ENCODE measurements at regions not wholly inside any gene's neighbourhood (a gene's known extent, or its start where the extent isn't known, plus 50 kb on each side); places are given as distances from the start of the nearest gene placed in this dataset.

GRCh38 chr2:60072609-60073008, 480.8 kb downstream of the BCL11A start:
- Mint-ChIP-seq H3K27me3 (no peaks in the 10 kb centered on the region), H3K9me3 (no peaks in the 10 kb centered on the region)
- POLR2A ChIA-PET = no interaction called here

DNA sequence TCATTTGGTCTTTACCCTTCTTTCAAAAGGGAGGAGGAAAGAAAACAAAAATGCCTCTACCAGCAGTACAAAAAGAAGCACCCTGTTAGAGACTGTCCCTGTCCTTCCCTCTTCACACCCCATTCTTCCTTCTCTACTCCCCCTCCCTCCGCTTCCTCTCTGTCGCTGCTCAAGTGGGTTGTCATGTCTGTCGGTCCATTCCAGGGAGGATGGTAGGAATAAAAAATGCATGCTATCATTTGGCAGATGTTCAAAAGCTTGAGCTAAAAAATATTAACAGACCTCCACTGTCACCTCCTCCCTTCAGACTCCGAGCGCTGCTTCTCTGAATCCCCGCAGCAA, 482.0 kb downstream of the BCL11A start:
- ChIA-PET CTCF (no interaction called here), POLR2A (no interaction called here)
- H3K9me3 ChIP-seq (ENCODE audit: control insufficient read depth in 1 of 2, insufficient read depth in 1 of 2, low read length in 2 of 2) = no peaks in the 10 kb centered on the region
- DNase-seq (no peak), ATAC-seq (ENCODE audit: poor library complexity) (no peak)
- no peaks in the 10 kb centered on the region for H3K27me3 Mint-ChIP-seq
- H3K4me1 ChIP-seq (ENCODE audit: insufficient read depth, low read length) = no peaks in the 10 kb centered on the region
- no peaks in the 10 kb centered on the region for H3K36me3 Mint-ChIP-seq (ENCODE audit: low read depth)
- H3K27ac ChIP-seq (ENCODE audit: low read depth in 1 of 2, low read length in 2 of 2) = no peak overlapping the region
- H3K4me3 ChIP-seq (ENCODE audit: low read length) = no peak overlapping the region
- no peak overlapping the region for H3K4me3 Mint-ChIP-seq
- TF ChIP-seq, protein P1, sequence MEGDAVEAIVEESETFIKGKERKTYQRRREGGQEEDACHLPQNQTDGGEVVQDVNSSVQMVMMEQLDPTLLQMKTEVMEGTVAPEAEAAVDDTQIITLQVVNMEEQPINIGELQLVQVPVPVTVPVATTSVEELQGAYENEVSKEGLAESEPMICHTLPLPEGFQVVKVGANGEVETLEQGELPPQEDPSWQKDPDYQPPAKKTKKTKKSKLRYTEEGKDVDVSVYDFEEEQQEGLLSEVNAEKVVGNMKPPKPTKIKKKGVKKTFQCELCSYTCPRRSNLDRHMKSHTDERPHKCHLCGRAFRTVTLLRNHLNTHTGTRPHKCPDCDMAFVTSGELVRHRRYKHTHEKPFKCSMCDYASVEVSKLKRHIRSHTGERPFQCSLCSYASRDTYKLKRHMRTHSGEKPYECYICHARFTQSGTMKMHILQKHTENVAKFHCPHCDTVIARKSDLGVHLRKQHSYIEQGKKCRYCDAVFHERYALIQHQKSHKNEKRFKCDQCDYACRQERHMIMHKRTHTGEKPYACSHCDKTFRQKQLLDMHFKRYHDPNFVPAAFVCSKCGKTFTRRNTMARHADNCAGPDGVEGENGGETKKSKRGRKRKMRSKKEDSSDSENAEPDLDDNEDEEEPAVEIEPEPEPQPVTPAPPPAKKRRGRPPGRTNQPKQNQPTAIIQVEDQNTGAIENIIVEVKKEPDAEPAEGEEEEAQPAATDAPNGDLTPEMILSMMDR (IDR thresholded peaks at IDR 0.05) = no peak
- no peak overlapping the region for H3K27ac Mint-ChIP-seq
- H3K36me3 ChIP-seq (ENCODE audit: insufficient read depth, low read length) = no peaks in the 10 kb centered on the region
- no peaks in the 10 kb centered on the region for H3K4me1 Mint-ChIP-seq (ENCODE audit: low read depth)
- no peaks in the 10 kb centered on the region for H3K9me3 Mint-ChIP-seq
- H3K27me3 ChIP-seq (ENCODE audit: control insufficient read depth in 1 of 2, insufficient read depth in 2 of 2, low read length in 2 of 2) = no peaks in the 10 kb centered on the region
- intact Hi-C loops (cut with DNase I, micrococcal nuclease) = no loop called here

More at GRCh38 chr2:60072609-60073008, 480.8 kb downstream of the BCL11A start:
- no peaks in the 10 kb centered on the region for H3K4me1 Mint-ChIP-seq (ENCODE audit: low read depth)
- Histone ChIP-seq H3K27ac (ENCODE audit: low read depth in 1 of 2, low read length in 2 of 2) (no peak overlapping the region), H3K27me3 (ENCODE audit: control insufficient read depth in 1 of 2, insufficient read depth in 2 of 2, low read length in 2 of 2) (no peaks in the 10 kb centered on the region), H3K36me3 (ENCODE audit: insufficient read depth, low read length) (no peaks in the 10 kb centered on the region), H3K4me1 (ENCODE audit: insufficient read depth, low read length) (no peaks in the 10 kb centered on the region), H3K9me3 (ENCODE audit: control insufficient read depth in 1 of 2, insufficient read depth in 1 of 2, low read length in 2 of 2) (no peaks in the 10 kb centered on the region), H3K4me3 (ENCODE audit: low read length) (no peak overlapping the region)
- intact Hi-C loops (cut with DNase I, micrococcal nuclease) = no loop called here
- DNase-seq (no peak), ATAC-seq (ENCODE audit: poor library complexity) (no peak)
- TF ChIP-seq, protein P1 (IDR thresholded peaks at IDR 0.05) = no peak
- no peak overlapping the region for H3K4me3 Mint-ChIP-seq
- H3K27ac Mint-ChIP-seq = no peak overlapping the region
- no peaks in the 10 kb centered on the region for H3K36me3 Mint-ChIP-seq (ENCODE audit: low read depth)
- CTCF ChIA-PET = no interaction called here

- ChIA-PET POLR2A (no interaction called here), CTCF (no interaction called here)
- DNase-seq (no peak), ATAC-seq (ENCODE audit: poor library complexity) (no peak)
- TF ChIP-seq, protein P1 (IDR thresholded peaks at IDR 0.05) = no peak
- H3K4me1 ChIP-seq (ENCODE audit: insufficient read depth, low read length) = no peaks in the 10 kb centered on the region
- intact Hi-C loops (cut with DNase I, micrococcal nuclease) = no loop called here
- Mint-ChIP-seq H3K27me3 (no peaks in the 10 kb centered on the region), H3K27ac (no peak overlapping the region), H3K9me3 (no peaks in the 10 kb centered on the region), H3K4me1 (ENCODE audit: low read depth) (no peaks in the 10 kb centered on the region), H3K36me3 (ENCODE audit: low read depth) (no peaks in the 10 kb centered on the region), H3K4me3 (no peak overlapping the region)
- no peak overlapping the region for H3K4me3 ChIP-seq (ENCODE audit: low read length)
- no peaks in the 10 kb centered on the region for H3K9me3 ChIP-seq (ENCODE audit: control insufficient read depth in 1 of 2, insufficient read depth in 1 of 2, low read length in 2 of 2)
- no peaks in the 10 kb centered on the region for H3K36me3 ChIP-seq (ENCODE audit: insufficient read depth, low read length)
- H3K27ac ChIP-seq (ENCODE audit: low read depth in 1 of 2, low read length in 2 of 2) = no peak overlapping the region
- no peaks in the 10 kb centered on the region for H3K27me3 ChIP-seq (ENCODE audit: control insufficient read depth in 1 of 2, insufficient read depth in 2 of 2, low read length in 2 of 2)
Measured at GRCh38 chr2:60070736-60071489, 482.5 kb downstream of the BCL11A start.

Data from CD4-positive, alpha-beta T cell (primary cell).